ENCODE measurements at regions not wholly inside any gene's neighbourhood (a gene's known extent, or its start where the extent isn't known, plus 50 kb on each side); places are given as distances from the start of the nearest gene placed in this dataset.

DNA sequence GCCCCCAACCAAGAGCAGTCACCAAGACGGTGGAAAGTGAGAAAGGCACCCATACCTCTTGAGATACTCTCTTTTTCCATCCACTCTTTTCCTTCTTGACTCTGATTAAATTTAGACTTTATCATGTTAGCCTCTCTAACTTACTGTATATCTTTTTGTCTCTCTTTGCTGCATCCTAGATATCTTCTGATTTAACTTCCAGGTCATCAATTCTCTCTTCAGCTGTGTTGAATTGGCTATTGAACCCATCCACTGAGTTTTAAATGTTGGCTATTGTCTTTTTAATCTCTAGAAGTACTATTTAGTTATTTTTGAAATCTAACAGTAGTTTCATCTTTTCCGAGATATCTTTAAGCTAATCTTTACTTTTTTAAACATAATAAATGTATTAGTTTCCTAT, 78.3 kb upstream of the MBOAT2 start:
- DNase-seq (ENCODE audit: low read depth) = no peak

DNA sequence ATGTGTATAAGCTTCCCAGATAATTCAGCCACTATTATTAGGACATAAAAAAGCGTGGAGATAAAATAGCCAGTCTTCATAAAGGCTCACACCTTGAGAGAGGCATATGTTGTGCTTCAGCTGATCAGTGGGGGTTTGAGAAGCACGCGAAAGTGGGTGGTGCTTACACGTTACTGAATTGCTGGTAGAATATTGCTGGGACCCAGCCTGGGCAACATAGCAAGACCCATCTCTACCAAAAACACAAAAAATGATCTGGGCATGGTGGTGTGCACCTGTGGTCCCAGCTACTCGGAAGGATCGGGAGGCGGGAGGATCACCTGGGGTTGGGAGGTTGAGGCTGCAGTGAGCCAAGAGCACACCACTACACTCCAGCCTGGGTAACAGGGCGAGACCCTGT, 74.9 kb upstream of the MBOAT2 start:
- no peak for DNase-seq (ENCODE audit: low read depth)

GRCh38 chr2:9077691-9078090, 74.2 kb upstream of the MBOAT2 start:
- no peak for DNase-seq (ENCODE audit: low read depth)

DNA sequence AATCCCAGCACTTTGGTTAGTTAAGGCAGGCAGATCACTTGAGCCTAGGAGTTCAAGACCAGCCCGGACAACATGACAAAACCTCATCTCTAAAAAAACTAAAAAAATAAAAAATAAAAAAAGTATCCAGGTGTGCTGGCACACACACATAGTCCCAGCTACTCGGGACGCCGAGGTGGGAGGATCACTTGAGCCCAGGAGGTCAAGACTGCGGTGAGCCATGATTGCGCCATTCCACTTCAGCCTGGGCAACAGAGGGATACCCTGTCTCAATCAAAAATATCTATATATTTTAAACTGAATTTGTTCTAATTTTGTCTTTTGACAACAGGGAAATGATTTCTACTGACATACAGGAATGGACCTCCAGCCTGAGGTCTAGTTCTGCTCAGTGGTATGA, 73.3 kb upstream of the MBOAT2 start:
- no peak for DNase-seq (ENCODE audit: low read depth)

GRCh38 chr2:9076210-9076609, 72.7 kb upstream of the MBOAT2 start:
- DNase-seq (ENCODE audit: low read depth) = no peak

GRCh38 chr2:9074930-9075329, 71.4 kb upstream of the MBOAT2 start:
- DNase-seq (ENCODE audit: low read depth) = no peak

- DNase-seq (ENCODE audit: low read depth) = no peak
Measured at GRCh38 chr2:9071584-9072124, 68.2 kb upstream of the MBOAT2 start.

DNA sequence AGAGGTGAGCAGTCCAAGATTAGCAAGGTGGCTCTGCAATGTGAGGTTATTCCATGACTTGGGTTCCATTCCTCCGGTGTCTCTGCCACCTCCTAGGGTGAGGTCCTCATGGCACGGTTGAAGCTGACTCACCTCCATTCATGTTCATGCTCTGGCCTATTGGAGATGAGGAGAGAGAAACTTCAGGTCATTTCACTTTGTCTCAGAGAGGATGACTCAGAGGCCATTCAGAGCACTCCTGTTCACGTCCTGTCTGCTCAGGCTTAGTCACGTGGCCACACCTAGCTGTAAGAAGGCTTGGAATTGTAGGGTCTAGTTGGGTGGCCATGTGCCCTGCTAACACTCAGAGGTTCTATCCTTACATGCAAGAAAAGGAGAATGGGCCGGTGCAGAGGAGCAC, 67.5 kb upstream of the MBOAT2 start:
- DNase-seq (ENCODE audit: low read depth) = peak; percentile 50

GRCh38 chr2:9069543-9069942, 66.1 kb upstream of the MBOAT2 start:
- no peak for DNase-seq (ENCODE audit: low read depth)

GRCh38 chr2:9065901-9066300, 62.4 kb upstream of the MBOAT2 start:
- no peak for DNase-seq (ENCODE audit: low read depth)

DNA sequence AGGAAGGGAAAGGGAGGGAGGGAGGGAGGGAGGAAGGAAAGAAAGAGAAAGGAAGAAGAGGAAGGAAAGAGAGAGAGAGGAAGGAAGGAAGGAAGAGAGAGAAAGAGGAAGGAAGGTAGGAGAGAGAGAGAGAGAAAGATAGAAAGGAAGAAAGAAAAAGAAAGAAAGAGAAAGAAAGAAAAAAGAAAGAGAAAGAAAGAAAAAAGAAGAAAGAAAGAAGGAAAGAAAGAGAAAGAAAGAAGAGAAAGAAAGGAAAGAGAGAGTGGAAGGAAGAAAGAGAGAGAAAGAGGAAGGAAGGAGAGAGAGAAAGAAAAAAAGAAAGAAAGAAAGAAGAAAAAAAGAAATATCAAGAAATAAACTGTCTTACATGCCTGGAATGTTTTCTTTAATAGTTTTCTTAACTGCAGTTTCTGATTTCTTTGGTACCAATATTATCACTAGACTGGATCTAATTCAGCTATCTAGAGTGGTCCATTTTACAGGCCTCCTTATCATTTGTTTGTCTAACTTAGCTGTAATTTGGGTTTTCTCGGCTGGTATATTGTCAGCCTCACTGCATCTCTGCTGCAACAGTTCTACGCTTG, 59.6 kb upstream of the MBOAT2 start:
- DNase-seq (ENCODE audit: low read depth) = no peak

DNA sequence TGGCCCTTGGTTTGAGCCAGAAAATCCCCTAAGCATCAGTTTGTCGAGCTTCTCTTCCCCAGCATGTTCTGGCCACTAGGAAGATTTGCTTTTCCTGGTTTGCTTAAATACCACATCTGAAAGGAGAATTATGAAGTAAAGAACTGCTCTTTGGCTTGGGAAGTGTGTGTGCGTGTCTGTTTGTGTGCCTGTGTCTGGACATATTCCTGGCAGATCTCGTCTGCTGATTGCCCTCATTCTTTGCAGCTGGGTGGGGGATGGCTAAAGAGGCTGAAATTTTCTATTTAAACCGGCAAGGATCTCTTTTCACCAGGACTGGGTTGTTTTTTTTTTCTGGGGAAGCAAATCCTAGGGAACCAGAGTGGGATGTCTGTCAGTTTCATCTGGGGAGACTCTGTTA, 57.3 kb upstream of the MBOAT2 start:
- no peak for DNase-seq (ENCODE audit: low read depth)

- peak; percentile 92 for DNase-seq (ENCODE audit: low read depth)
Measured at GRCh38 chr2:9057939-9058761, 54.7 kb upstream of the MBOAT2 start.

DNA sequence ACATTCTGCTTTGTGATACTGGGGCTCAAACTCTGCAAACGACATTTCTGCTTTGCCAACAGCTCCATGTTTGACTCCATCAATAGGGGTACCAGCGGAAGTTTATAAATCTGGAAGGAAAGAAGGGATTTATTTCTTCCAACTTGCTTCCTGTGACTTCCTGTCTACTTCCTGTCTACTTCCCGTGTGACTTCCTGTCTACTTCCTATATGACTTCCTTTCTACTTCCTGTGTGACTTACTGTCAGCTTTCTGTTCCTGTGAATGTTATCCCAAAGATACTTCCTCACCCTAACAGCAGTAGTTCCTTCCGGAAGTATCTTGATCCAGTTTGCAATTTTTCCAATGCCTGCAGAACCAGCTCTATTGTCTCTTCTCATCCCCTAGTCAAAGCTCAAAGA, 52.0 kb upstream of the MBOAT2 start:
- no peak for DNase-seq (ENCODE audit: low read depth)

- DNase-seq (ENCODE audit: low read depth) = no peak
Measured at GRCh38 chr2:9053534-9053931, 50.0 kb upstream of the MBOAT2 start.
